NT2/D1 (cell line): ENCODE measurements at regions not wholly inside any gene's neighbourhood (a gene's known extent, or its start where the extent isn't known, plus 50 kb on each side); places are given as distances from the start of the nearest gene placed in this dataset.

Experiments
- SUZ12 ChIP-seq: IDR thresholded peaks from 2 replicates; pipeline ENCODE4 v1.6.1; 2011; ENCODE audit not compliant: insufficient read length, insufficient read depth; ENCODE audit errors: extremely low read depth
- YY1 ChIP-seq: IDR thresholded peaks from 2 replicates; pipeline ENCODE4 v1.6.1; 2011; ENCODE audit not compliant: insufficient read length, insufficient read depth
- ZNF274 ChIP-seq: IDR thresholded peaks from 2 replicates; pipeline ENCODE4 v1.6.1; 2011; ENCODE audit warnings: mild to moderate bottlenecking, low read depth, low read length

DNA sequence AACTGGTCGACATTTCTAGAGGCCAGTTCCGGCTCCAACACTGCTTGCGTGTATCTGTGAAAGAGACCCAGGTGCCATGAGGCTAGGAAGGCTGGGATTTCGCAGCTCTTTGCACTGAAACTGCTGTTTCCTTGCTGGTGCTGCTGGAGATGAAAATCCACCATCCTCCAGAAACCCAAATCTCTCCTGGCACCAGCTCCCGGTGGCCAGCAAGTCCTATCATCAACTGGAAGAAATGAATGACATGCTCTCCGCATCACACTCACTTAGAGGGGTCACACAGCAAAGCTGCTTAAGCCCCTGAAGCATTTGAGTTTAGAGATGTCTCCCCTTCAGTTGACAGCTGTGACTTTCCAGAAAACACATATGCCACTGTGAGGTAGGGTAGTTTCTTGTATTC lies 471.8 kb upstream of the PROK2 start:
- TF ChIP-seq SUZ12 (no peak), ZNF274 (no peak), YY1 (no peak)
